ENCODE measurements at regions not wholly inside any gene's neighbourhood (a gene's known extent, or its start where the extent isn't known, plus 50 kb on each side); places are given as distances from the start of the nearest gene placed in this dataset.

DNA sequence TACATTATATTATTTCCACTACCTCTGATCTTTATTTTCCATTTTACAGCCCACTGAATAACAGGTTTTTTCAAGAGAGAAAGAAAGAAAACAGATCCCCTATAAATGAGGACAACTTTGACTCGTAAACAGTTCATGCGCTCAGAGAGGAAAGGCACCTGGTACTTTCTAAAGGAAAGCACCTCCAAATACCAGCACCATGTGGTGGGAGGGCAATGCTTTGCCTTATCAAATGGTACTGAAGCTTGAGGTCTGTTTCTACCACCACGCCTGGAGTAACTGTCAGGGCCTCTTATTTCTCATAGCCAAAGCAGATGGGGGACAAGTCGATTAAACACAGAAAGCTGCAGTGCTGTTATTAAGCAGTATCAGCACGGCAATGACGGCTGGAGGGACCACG, 510.3 kb upstream of the ZFHX3 start (continued):
- TF ChIP-seq, protein P1, sequence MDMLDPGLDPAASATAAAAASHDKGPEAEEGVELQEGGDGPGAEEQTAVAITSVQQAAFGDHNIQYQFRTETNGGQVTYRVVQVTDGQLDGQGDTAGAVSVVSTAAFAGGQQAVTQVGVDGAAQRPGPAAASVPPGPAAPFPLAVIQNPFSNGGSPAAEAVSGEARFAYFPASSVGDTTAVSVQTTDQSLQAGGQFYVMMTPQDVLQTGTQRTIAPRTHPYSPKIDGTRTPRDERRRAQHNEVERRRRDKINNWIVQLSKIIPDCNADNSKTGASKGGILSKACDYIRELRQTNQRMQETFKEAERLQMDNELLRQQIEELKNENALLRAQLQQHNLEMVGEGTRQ (IDR thresholded peaks at IDR 0.05; ENCODE audit: low read length) = no peak
- TF ChIP-seq TAF1 (IDR thresholded peaks at IDR 0.05; ENCODE audit: low read depth, low read length) = no peak
- TF ChIP-seq SIN3A (conservative IDR thresholded peaks at IDR 0.05 in 1 of 2, IDR thresholded peaks at IDR 0.05 in 1 of 2; ENCODE audit: low read depth in 1 of 2, low read length in 2 of 2) = no peak
- TF ChIP-seq TAF7 (optimal IDR thresholded peaks at IDR 0.05; ENCODE audit: borderline replicate concordance, low read depth, low read length) = no peak
- TF ChIP-seq NRF1 (IDR thresholded peaks at IDR 0.05; ENCODE audit: low read depth, low read length) = no peak
- no peak for TF ChIP-seq CHD1 (IDR thresholded peaks at IDR 0.05; ENCODE audit: low read depth, low read length)

All from H1 (cell line).